HT1080 (cell line): ENCODE measurements at regions not wholly inside any gene's neighbourhood (a gene's known extent, or its start where the extent isn't known, plus 50 kb on each side); places are given as distances from the start of the nearest gene placed in this dataset.

Source experiments
- DNase-seq: peaks from one replicate; pipeline ENCODE4 v3.0.0-alpha.2; 2015; ENCODE audit warnings: low read depth

DNA sequence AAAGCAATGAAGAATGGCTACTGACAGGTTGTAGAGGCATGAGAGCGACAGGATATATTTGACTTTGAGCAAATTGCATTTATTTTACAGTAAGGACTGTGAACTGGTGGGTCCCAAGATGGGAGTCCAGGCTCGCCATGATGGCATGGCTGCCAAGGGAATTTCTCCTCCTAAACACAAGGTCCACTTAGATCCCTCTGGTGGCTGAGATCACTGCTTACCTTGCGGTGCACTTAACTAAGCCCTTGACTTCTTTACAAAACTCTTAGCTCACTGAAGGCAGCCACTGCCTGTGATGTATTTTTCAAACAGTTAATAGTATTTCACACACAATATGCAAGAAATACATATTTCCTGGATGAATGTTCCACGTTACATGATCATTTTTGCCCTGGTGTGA lies 50.3 kb upstream of the SORBS2 start:
- DNase-seq = no peak

DNA sequence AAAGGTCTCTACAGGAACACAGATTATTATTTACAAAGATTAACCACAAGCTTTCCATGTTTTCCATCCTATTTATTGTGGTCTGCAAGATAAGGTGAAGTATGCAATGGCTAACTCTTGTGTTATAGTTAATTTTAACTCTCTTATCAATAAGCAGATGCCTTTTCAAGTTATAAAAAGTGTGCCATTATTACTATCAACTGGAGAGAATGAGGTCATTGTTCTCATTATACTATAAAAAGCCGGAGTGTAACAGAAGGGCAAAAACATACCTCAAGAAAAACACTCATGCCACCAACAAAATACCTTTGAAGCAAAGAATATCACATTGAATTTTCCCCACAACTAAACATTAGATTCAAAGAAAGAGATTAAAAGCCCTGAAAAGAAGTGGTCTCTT lies 52.0 kb upstream of the SORBS2 start:
- DNase-seq = no peak

DNA sequence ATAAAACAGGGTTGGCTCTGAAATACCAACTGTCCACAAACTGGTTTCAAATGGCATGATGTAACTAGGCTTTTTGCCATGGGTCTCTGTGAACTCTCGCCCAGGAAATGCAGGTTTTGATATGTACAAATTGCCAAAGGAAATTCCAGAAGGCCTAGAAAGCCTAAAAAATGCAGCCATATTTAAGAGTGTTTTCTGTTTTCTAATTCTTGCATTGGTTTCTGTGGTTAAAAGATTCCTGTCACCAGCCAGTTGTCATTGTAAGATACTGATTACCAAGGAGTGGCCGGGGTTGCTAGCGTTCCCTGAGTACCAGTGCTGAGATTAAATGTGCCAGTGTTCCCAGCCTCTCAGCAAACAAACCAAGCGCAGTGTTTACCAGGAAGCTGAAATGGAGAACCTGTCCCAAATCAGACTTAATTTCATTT lies 53.9 kb upstream of the SORBS2 start:
- peak; percentile 12 for DNase-seq

DNA sequence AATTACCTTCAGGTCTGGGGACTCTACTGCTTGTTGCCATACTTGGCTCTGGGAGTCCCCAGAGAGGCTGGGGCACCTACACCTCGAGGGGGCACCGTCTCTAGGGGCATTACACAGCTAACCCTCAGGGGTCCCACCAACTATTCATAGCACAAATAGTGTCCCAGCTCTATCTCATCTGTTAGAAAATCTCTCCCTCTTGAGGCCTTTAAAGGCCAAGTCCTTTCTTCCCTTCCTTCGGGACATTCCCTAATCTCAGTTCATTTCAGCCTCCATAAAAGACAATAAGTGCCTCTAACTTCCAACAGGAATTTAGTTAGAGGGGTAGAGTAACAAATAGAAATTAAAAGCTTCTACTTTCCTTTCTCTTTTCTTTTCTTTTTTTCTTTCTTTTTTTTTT lies 55.8 kb upstream of the SORBS2 start:
- DNase-seq = no peak

DNA sequence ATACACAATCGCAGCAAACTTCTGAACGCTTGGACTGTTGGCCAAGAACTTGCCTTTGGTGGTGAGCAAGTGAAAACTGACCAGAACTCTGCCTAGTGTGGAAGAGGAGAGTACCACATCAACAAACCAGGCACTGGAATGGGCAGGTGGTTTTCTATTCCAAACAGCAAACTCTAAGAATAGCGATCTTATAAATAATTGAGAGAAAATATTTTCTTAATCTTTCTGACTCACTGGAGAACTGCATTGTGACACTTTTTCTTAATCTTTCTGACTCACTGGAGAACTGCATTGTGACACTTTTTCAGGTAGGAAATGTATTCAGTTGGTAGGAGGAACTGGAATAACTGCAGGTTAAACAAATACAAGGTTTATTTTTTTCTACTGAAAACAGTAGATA lies 57.0 kb upstream of the SORBS2 start:
- DNase-seq = no peak

DNA sequence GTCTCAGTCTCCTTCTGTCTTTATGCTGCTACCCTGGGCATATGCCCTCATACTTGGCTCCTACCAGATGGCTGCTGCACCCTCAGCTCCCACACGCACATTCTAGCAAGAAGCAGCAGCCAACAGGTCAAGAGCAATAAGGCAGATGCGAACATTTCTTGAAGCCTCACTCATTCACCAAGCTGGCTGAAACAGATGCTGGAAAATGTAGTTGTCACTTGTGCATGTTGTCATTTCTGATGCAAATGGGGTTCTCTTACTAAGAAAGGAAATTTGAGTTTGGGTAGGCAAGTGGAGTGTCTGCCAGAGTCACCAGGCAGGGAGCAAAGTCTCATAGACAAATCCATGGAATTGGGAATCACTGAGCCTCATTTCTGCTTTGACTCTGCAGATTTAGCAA lies 57.4 kb upstream of the SORBS2 start:
- no peak for DNase-seq

DNA sequence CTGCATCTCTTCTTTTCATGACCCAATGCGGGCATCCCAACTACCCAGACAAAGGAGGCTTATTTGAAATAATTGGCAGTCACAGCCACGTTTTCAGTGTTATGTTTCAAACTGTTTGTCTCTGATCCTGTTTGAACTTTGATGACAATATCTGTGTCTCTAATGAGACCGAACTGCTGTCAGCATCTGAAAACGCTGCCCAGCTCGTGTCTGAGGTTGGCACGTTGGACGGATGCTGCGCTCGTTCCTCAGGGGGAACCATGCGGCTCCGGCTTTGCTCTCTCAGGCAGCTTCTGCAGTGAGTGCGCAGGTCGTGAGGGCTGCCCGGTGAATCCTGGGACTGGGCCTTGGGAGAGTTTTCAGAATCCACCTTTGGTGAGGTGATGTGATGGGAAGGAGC lies 58.4 kb upstream of the SORBS2 start:
- no peak for DNase-seq

DNA sequence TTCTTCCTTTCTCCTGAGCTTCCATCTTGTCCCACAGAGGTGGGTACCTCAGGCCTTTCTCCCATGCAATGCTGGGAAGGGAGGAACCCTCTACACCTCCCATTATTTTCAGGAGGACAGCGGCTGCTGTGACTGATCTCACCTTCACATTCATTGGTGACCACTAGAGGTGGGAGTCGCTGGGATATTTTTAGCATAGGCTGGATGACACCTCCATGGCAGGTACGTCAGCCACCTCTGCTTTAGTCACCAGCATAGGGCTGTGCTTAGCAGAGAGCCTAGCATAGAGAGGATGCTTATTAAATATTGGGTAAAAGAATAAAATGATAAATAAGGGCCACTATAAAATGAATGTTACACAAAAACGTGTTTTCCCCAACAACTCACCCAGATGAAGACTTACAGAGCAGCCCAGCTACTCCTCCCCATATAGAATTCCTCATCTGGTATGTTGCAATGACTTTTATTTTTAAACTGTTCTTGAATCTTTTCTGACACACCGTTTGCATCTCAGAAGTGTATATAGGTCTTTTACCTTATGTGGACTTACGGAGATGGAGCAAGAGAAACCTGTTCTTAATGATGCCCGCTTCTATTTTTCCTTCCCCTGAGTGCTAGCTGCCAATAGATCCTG lies 60.9 kb upstream of the SORBS2 start:
- DNase-seq = no peak

DNA sequence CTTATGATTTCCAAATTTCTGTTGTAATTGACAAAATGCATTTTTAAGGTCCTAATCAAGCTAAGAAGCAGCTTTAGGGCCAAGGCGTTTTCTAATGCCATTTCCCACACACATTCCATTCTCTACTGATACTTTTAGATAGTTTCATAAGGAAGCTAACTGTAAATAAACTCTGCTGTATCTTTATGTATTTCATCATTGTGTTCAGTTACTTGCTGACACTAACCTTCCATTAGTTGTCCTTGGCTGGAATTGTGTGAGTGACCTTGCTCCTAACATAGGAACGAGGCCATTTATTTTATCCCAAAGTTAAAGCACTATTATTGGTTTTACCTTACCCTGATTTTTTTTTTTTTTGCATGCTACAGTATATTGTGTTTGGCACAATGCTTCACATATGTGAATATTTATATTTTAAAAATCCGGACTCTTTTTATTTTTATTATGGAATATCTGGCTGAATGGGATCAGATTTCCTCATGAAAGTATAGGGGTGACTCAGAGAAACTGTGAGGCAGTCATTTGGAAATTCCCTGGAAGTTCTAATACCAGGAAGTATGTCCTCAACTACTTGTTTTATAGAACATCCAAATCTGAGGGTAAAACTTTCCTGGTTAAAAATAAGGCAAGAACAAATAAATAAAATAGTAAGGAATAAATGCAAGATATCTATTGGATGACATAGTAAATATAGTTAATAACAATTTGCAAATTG lies 62.7 kb upstream of the SORBS2 start:
- peak; percentile 26 for DNase-seq

DNA sequence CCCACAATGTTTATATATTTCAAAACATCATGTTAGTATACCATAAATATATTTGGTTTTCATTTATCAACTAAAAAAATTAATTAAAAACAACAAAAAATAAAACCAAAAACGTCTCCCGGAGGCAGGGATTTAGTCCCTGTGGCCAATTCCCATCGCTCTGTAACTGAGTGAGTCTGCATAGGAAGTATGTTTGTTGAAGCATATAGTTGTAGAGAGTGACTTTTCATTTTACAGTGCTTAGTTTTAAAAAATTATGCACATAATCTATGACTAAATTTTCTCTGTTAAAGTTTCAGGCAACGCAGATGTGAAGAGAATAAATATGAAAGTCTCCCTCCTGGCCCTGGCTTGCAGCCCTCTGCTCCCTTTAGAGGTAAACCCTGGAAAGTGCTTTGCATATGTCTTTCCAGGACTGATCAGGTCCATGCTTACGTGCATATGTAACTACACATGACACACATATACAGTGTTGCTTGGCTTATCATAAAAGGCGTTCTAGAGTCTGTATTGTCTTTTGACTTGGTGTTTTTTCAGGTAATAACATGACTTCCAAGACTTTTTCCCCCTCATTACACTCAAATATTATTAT lies 63.4 kb upstream of the SORBS2 start:
- DNase-seq = no peak

DNA sequence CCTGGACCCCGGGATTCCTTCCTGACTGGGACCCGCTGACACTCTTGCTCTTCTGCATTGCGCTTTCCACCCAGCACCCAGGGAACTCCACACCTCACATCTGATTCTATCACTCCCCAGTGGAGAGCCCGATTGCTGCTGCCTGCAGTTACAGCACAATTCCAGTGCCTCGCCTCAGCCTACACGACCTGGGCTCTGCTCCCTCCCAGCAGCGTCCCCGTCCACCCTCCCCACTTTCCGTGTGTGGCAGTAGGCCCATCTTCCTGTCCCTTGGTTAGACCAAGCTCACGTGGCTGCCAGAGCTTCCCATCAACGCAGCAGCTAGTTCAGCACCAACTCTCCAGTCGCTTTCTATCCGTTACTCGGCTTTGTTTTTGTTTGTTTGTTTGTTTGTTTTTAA lies 66.6 kb upstream of the SORBS2 start:
- DNase-seq = no peak

DNA sequence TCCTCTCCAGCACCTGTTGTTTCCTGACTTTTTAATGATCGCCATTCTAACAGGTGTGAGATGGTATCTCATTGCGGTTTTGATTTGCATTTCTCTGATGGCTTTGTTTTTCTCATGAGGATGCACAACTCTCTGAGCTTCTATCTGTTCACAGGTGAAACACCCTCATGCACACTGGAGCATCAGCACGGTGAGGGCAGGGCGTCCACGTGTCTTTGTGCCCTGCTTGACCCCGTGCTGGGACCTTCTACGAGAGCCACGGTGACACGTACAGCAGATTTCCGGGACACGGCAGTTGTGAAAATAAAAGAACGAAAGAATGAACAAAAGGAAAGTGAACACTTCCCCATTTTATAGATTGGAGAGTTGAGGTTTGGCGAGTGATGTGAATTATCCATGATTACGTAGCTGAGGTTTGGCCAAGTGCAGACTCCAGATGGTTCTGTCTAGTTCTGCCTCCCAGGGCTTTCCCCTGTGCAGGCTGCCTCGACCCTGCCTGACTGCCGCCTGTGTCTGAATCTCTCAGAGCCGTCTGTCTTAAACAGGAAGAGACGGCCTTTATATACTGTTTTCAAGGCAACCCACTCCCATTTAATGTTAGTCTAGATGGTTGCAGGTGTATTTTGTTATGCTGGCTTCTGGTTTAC lies 67.8 kb upstream of the SORBS2 start:
- DNase-seq = no peak

DNA sequence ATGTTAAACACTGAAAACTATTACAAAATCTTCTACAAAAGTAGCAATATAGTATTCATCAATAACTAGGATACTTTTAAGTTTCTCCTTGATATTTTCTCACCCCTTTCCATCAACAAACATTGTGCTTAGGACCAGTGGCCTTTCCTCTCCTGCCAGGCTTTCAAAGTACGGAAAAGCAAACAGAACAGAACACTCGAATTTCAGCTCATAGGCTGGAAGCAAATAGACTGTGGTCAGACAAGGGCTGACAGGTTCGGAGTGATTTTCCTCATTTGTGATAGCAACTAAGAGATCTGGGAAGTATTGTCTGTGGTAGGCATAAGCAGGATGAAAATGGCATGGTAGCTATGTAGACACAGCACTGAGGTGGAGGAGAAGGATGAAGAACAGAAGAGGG lies 68.6 kb upstream of the SORBS2 start:
- no peak for DNase-seq

DNA sequence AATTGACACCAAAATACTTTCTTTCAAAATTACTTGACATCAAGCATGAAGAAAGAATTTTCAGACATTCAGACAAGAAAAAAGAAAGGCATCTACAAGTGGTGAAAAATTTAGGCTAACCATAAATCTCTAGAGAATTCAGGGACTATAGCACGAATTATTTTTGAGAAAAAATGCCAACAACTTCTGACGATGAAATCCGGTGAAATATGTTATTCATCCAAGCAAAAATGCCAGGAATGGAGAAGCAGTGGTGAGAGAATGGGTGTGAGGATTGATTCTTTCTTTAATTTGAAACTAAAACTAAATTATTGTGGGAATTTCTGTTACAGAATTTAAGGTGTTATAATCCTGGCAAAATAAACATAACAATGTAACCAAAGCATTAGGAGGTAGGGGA lies 69.4 kb upstream of the SORBS2 start:
- DNase-seq = no peak

DNA sequence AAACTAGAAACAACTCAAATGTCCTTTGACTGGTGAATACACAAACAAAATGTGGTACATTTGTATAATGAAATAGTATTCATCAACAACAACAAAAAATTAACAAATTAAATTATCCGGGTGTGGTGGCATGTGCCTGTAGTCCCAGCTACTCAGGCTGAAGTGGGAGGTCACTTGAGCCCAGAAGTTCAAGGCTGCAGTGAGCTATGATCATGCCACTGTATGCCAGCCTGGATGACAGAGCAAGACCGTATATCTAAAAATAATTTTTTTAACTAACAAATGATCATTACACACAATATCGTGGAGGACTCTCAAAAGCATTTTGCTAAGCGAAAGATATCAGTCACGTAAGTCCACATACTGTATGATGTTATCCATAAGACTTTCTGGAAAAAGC lies 71.6 kb upstream of the SORBS2 start:
- no peak for DNase-seq

DNA sequence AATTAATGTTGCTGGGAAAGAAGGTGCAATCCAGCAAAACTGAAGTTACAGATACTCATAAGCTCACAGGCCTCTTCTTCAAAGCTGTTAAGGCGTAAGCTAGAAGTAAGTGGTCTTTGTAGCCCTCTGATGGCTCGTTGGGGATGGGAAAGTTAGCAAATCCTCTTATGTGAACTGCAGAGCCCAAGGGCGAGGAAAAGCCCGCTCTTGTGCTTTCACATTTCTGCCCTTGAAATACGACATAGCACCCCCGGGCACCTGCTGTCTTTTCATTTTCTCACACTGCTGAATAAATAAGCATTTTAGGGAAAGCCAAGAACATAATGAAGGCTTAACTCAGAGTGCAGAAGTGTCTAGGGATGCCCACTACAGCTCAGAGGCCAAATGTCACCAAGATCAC lies 73.1 kb upstream of the SORBS2 start:
- DNase-seq = no peak

DNA sequence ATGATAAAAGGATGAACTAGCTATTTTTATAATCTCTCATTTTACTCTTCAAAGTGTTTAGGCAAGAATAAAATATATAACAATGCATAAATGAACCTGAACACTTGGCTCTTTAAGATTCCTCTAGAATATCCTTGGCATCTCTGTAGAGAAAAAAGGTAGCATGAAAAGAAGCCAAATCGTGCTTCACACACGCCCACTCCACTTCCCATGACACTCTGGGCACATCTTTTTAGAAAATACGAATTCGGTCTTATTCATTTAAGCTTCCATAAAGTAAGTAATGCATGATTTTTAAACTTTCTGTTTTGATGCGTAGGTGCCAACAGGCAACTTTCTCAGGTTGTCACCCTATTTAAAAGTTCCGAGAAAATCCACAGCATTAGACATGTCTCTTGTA lies 73.6 kb upstream of the SORBS2 start:
- no peak for DNase-seq

DNA sequence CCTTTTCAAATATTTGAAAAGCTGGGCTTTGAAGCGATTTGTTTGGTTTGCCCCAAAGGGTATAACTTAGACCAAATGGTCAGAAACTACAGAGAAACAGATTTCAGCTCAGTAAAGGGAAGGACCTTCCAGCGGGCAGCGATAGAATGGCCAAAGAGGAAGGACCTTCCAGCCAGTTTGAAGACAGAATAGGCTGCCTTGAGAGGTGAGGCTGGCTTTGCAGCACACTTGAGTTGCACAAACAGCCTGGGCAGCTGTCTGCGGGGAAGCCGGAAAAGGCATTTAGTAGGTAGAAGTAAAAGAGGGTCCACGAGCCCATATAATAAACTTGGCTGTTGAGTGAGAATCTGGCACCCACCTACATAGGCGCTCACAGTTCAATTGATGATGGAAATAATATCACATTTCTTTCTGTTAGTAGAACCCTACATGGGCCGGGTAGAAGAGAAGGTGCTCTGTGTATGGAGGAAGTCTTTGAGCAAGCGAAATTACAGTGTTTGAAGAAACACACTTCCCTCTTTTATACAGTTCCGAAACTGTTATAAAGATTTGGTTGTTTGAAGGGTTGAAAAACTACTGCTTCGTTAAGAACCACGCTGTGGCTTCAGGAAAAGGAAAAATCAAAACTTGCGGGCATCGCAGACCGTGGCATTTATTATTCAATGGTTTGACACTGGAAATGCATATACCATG lies 75.0 kb upstream of the SORBS2 start:
- no peak for DNase-seq

DNA sequence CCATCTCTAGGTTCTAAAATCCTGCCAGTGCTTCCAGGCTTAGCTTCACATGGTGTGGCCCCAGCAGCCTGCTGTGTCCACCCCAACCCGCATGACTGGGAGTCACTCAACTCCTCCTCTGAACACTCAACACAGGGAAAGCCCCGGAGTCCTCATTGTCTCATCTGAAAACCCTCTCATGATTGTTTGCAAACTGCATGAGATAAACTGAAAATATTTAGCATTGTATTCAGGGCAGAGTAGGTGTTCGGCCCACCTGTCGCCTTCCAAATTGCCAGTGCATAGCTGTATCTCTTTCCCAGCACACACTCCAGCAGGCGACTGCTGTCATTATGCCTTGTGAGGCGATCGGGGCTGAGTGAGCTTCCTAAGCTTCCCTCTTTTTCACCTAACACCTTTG lies 76.7 kb upstream of the SORBS2 start:
- DNase-seq = no peak

DNA sequence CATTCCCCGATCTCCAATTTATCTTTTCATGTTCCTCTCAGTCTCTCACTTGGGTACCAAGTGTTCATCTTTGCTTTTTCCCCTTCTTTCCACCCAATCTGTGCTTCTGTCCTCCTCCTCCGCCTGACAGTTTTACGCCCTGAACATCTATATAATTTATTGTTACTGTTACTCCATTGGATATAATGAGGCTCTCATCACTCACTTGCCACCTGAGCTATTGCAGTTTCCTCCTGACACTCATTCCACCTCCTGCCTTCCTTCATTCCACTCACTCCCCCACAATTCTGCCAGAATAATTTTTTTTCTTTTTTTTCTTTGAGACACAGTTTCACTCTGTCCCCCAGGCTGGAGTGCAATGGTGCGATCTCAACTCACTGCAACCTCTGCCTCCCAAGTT lies 77.6 kb upstream of the SORBS2 start:
- no peak for DNase-seq

DNA sequence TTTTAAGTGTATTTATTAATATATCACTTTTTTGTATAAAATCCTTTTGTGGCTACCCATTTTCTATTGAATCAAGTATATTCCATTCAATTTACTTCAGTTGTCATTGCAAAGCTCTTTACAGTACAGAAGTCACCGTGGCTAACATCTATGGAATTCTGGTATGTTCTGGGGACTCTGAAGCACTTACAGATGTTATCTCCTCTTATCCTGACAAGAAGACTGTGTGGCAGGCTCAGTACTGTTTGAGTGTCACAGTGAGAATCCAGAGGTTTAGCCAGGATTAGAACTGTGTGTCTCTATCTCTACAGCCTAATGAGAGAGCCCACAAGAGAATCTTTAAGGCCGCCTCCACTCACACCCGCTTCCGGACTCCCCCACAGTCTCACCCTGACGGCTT lies 78.2 kb upstream of the SORBS2 start:
- DNase-seq = no peak

DNA sequence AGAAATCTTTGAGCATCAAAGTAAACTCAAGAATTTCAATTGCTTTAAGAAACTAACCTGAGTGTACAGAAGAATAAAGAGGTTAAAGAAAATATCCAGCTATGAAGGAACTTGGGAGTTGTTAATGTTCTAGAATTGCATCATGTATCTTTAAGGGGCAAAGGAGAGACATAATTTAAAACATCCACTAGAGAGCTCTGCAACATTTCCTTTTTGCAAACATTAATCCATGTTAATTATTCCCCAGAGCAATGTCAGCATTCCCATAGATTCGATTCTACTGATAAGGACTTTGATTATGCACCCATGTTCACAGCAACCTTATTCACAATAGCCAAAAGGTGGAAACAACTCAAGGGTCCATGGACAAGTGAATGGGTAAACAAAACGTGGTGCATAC lies 80.2 kb upstream of the SORBS2 start:
- DNase-seq = no peak
